ENCODE measurements at regions not wholly inside any gene's neighbourhood (a gene's known extent, or its start where the extent isn't known, plus 50 kb on each side); places are given as distances from the start of the nearest gene placed in this dataset.

- TF ChIP-seq CTCF (IDR thresholded peaks at IDR 0.05): no peak
- TF ChIP-seq POLR2A (IDR thresholded peaks at IDR 0.05): no peak
These were observed 407.9 kb downstream of the TECRL start for GRCh38 chr4:64001229-64001898.
